NCI-H774 (cell line): ENCODE measurements at regions not wholly inside any gene's neighbourhood (a gene's known extent, or its start where the extent isn't known, plus 50 kb on each side); places are given as distances from the start of the nearest gene placed in this dataset.
"Not testable (repeated sequence)": the region's sequence is repeated elsewhere in the genome, so short reads cannot be mapped to it uniquely, and the experiment has no call there.

Source experiments
- DNase-seq: peaks from one replicate; lab custom pipeline; 2025; lab: John Stamatoyannopoulos, UW

GRCh38 chr13:87198371-87198770, 472.8 kb upstream of the SLITRK5 start:
- DNase-seq, result no peak

- no peak for DNase-seq
Observed at GRCh38 chr13:87206708-87207107, 464.5 kb upstream of the SLITRK5 start.

- no peak for DNase-seq
Observed at GRCh38 chr13:87207280-87208003, 463.7 kb upstream of the SLITRK5 start.

GRCh38 chr13:87208636-87209035, 462.5 kb upstream of the SLITRK5 start:
- no peak for DNase-seq

GRCh38 chr13:87234981-87235380, 436.2 kb upstream of the SLITRK5 start:
- DNase-seq, result no peak

GRCh38 chr13:87235621-87236020, 435.6 kb upstream of the SLITRK5 start:
- DNase-seq, result no peak

GRCh38 chr13:87244256-87244890, 426.8 kb upstream of the SLITRK5 start:
- DNase-seq, result no peak

- not testable (repeated sequence) for DNase-seq
Observed at GRCh38 chr13:87249847-87250246, 421.3 kb upstream of the SLITRK5 start.

- DNase-seq, result no peak
Observed at GRCh38 chr13:87255394-87255793, 415.8 kb upstream of the SLITRK5 start.

- DNase-seq, result no peak
Observed at GRCh38 chr13:87259479-87260083, 411.6 kb upstream of the SLITRK5 start.

- DNase-seq, result peak; percentile 23
Observed at GRCh38 chr13:87274209-87274819, 396.9 kb upstream of the SLITRK5 start.

- DNase-seq, result no peak
Observed at GRCh38 chr13:87280139-87280538, 391.0 kb upstream of the SLITRK5 start.

GRCh38 chr13:87287721-87288120, 383.4 kb upstream of the SLITRK5 start:
- DNase-seq, result no peak

- DNase-seq, result no peak
Observed at GRCh38 chr13:87295636-87296035, 375.5 kb upstream of the SLITRK5 start.

GRCh38 chr13:87302034-87302433, 369.1 kb upstream of the SLITRK5 start:
- DNase-seq, result no peak

- peak; percentile 12 for DNase-seq
Observed at GRCh38 chr13:87302931-87303330, 368.2 kb upstream of the SLITRK5 start.

GRCh38 chr13:87311165-87311564, 360.0 kb upstream of the SLITRK5 start:
- no peak for DNase-seq

- no peak for DNase-seq
Observed at GRCh38 chr13:87314822-87315221, 356.3 kb upstream of the SLITRK5 start.

GRCh38 chr13:87322386-87322785, 348.8 kb upstream of the SLITRK5 start:
- no peak for DNase-seq

- no peak for DNase-seq
Observed at GRCh38 chr13:87324558-87324957, 346.6 kb upstream of the SLITRK5 start.

GRCh38 chr13:87331178-87331577, 340.0 kb upstream of the SLITRK5 start:
- no peak for DNase-seq

- no peak for DNase-seq
Observed at GRCh38 chr13:87333599-87333998, 337.6 kb upstream of the SLITRK5 start.

GRCh38 chr13:87334176-87334575, 337.0 kb upstream of the SLITRK5 start:
- DNase-seq, result no peak
